ENCODE measurements at regions not wholly inside any gene's neighbourhood (a gene's known extent, or its start where the extent isn't known, plus 50 kb on each side); places are given as distances from the start of the nearest gene placed in this dataset.

- H3K36me3 ChIP-seq (ENCODE audit: control insufficient read depth, insufficient read depth, low read length), result no peaks in the 10 kb centered on the region
- no peak for TF ChIP-seq CTCF (IDR thresholded peaks at IDR 0.05; ENCODE audit: insufficient read depth, low read length, poor library complexity, severe bottlenecking)
- no peak for DNase-seq (ENCODE audit: extremely low read depth, insufficient read length)
- peaks cover 1% of the 10 kb centered on the region for H3K27me3 ChIP-seq (replicated peaks; ENCODE audit: control insufficient read depth, insufficient read depth, low read length)
- H3K4me3 ChIP-seq (replicated peaks; ENCODE audit: low read depth, low read length), result no peak overlapping the region
These were observed 114.0 kb upstream of the C1QTNF9B start for GRCh38 chr13:24011266-24011665.

DNA sequence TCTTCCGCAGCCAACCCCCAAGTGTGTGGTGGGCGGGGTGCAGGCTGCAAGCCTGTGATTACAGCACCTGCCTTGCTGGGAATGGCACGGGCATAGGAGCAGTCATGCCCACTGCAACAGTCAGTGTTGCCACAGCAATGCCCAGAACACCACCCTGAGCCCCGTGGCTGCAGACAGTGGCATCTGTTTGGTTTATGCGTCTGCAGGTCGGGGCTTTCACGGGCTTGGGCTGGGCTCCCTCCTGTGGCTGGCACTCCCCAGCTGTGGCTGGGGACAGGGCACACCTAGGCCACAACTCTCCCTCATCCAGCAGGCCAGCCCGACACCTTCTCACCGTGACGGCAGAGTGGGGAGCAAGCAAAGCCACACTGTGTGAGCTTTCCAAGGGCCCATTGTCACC lies 115.3 kb upstream of the C1QTNF9B start:
- DNase-seq (ENCODE audit: extremely low read depth, insufficient read length), result no peak
- peaks cover 1% of the 10 kb centered on the region; the same call in 1 of the 2 replicates for H3K27me3 ChIP-seq (replicated peaks; ENCODE audit: control insufficient read depth, insufficient read depth, low read length)
- H3K36me3 ChIP-seq (ENCODE audit: control insufficient read depth, insufficient read depth, low read length), result no peaks in the 10 kb centered on the region
- TF ChIP-seq CTCF (IDR thresholded peaks at IDR 0.05; ENCODE audit: insufficient read depth, low read length, poor library complexity, severe bottlenecking), result no peak
- no peak overlapping the region for H3K4me3 ChIP-seq (replicated peaks; ENCODE audit: low read depth, low read length)

- no peaks in the 10 kb centered on the region for H3K36me3 ChIP-seq (ENCODE audit: control insufficient read depth, insufficient read depth, low read length)
- no peak for DNase-seq (ENCODE audit: extremely low read depth, insufficient read length)
- no peak overlapping the region for H3K4me3 ChIP-seq (replicated peaks; ENCODE audit: low read depth, low read length)
- peaks cover 1% of the 10 kb centered on the region; the same call in 1 of the 2 replicates for H3K27me3 ChIP-seq (replicated peaks; ENCODE audit: control insufficient read depth, insufficient read depth, low read length)
- no peak for TF ChIP-seq CTCF (IDR thresholded peaks at IDR 0.05; ENCODE audit: insufficient read depth, low read length, poor library complexity, severe bottlenecking)
These were observed 115.9 kb upstream of the C1QTNF9B start for GRCh38 chr13:24013189-24013588.

GRCh38 chr13:24016046-24016445 lies 118.7 kb upstream of the C1QTNF9B start:
- H3K4me3 ChIP-seq (replicated peaks; ENCODE audit: low read depth, low read length), result no peak overlapping the region

DNA sequence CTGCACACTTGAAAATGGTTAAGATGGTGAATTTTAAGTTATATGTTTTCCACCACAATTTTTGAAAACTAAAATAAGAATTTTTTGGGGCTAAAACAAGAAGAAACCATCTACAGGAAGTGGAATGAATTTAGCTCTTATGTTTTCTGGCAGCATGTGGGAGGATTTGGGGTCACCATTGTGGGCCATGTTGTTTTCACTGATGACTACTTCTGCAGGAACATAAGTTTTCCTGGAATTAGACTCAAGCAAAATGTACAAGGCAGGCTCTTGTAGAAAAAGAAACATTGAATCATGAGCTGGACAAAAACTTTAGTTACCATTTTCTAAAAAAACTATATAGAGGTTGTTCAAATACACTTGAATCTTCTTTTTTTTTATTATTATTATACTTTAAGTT lies 125.3 kb upstream of the C1QTNF9B start:
- DNase-seq (ENCODE audit: extremely low read depth, insufficient read length), result no peak
- Histone ChIP-seq H3K27me3 (replicated peaks; ENCODE audit: control insufficient read depth, insufficient read depth, low read length) (no peaks in the 10 kb centered on the region), H3K36me3 (ENCODE audit: control insufficient read depth, insufficient read depth, low read length) (no peaks in the 10 kb centered on the region), H3K4me3 (replicated peaks; ENCODE audit: low read depth, low read length) (no peak overlapping the region)
- no peak for TF ChIP-seq CTCF (IDR thresholded peaks at IDR 0.05; ENCODE audit: insufficient read depth, low read length, poor library complexity, severe bottlenecking)

More at GRCh38 chr13:24016046-24016445, 118.7 kb upstream of the C1QTNF9B start:
- TF ChIP-seq CTCF (IDR thresholded peaks at IDR 0.05; ENCODE audit: insufficient read depth, low read length, poor library complexity, severe bottlenecking), result no peak
- DNase-seq (ENCODE audit: extremely low read depth, insufficient read length), result no peak
- no peaks in the 10 kb centered on the region; the same call in 1 of the 2 replicates for H3K27me3 ChIP-seq (replicated peaks; ENCODE audit: control insufficient read depth, insufficient read depth, low read length)
- no peaks in the 10 kb centered on the region for H3K36me3 ChIP-seq (ENCODE audit: control insufficient read depth, insufficient read depth, low read length)

DNA sequence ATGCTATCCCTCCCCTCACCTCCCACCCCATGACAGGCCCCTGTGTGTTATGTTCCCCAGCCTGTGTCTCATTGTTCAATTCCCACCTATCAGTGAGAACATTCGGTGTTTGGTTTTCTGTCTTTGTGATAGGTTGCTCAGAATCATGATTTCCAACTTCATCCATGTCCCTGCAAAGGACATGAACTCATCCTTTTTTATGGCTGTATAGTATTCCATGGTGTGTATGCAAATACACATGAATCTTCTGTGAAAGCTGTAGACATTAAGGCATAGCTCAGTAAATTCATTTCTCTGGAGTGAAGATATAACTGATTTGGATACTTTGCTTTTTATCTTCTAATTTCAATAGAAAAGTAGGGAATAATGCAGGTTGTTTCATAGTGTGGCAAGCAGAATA lies 125.8 kb upstream of the C1QTNF9B start:
- H3K4me3 ChIP-seq (replicated peaks; ENCODE audit: low read depth, low read length), result no peak overlapping the region
- no peak for TF ChIP-seq CTCF (IDR thresholded peaks at IDR 0.05; ENCODE audit: insufficient read depth, low read length, poor library complexity, severe bottlenecking)
- no peaks in the 10 kb centered on the region for H3K27me3 ChIP-seq (replicated peaks; ENCODE audit: control insufficient read depth, insufficient read depth, low read length)
- no peaks in the 10 kb centered on the region for H3K36me3 ChIP-seq (ENCODE audit: control insufficient read depth, insufficient read depth, low read length)
- DNase-seq (ENCODE audit: extremely low read depth, insufficient read length), result no peak
